ENCODE measurements at regions not wholly inside any gene's neighbourhood (a gene's known extent, or its start where the extent isn't known, plus 50 kb on each side); places are given as distances from the start of the nearest gene placed in this dataset.

GRCh38 chr14:104263675-104264358, 125.4 kb downstream of the KIF26A start:
- Histone ChIP-seq H3K27me3 (replicated peaks; ENCODE audit: insufficient read depth, low read depth, low read length, poor library complexity) (no peaks in the 10 kb centered on the region), H3K9me3 (ENCODE audit: low read depth, low read length, poor library complexity, severe bottlenecking) (no peaks in the 10 kb centered on the region), H3K4me1 (ENCODE audit: insufficient read depth, low read length, poor library complexity, severe bottlenecking) (no peaks in the 10 kb centered on the region), H3K4me3 (ENCODE audit: low read depth, low read length, poor library complexity, severe bottlenecking) (no peak overlapping the region), H3K27ac (ENCODE audit: low read depth, low read length, poor library complexity, severe bottlenecking) (no peak overlapping the region), H3K36me3 (ENCODE audit: insufficient read depth, low read length, poor library complexity, severe bottlenecking) (no peaks in the 10 kb centered on the region)
- CTCF ChIA-PET, result no interaction called here
- no peak for TF ChIP-seq EZH2 (IDR thresholded peaks at IDR 0.05; ENCODE audit: borderline replicate concordance, low read depth, low read length, poor library complexity, severe bottlenecking)
- no peak for TF ChIP-seq CTCF (conservative IDR thresholded peaks at IDR 0.05; ENCODE audit: low read depth, low read length)
- DNase-seq (ENCODE audit: low spot score), result no peak
- POLR2A ChIA-PET (ENCODE audit: low non-redundant PET), result no interaction called here
- intact Hi-C loops (cut with micrococcal nuclease; ENCODE audit: unreplicated experiment), result no loop called here
- no TSS peak for BruUV-seq (replicated peaks)

DNA sequence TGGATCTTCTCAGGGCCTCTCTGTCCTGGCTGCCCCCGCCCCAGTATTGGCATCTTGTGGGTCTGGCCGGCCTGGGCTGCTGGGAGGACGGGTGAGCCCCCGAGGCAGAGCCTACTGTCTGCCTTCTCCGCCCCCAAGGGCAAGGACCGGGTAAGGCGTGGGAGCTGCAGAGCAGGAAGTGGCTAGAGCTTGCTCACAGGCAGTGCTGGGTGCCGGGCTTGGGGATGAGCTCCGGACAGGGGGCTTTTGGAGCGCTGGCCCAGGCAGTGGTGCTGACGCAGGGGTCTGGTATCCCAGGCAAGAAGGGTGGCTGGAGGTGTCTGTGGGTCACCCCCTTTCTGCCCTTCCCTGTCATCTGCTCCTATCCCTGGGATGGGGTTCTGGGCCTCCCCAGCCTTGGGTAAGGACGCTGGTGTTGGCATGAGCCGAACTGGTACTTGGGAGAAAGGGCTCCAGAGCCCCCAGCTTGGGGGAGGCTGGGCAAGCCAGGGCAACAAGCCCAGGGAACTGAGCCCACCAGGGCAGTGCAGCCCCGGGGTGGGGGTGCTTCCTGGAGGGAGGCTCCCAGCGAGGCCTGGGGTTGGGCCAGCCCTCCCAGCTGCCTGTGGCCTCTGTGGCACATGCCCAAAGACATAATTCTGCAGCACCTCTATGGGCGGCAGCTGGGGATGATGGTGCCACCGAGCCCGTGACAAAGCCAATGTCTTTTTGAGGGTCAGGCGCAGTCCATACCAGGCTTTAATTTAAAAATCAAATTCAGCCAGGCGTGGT, 126.3 kb downstream of the KIF26A start:
- ChIA-PET POLR2A (ENCODE audit: low non-redundant PET) (no interaction called here), CTCF (no interaction called here)
- H3K4me1 ChIP-seq (ENCODE audit: insufficient read depth, low read length, poor library complexity, severe bottlenecking), result no peaks in the 10 kb centered on the region
- no peak overlapping the region for H3K4me3 ChIP-seq (ENCODE audit: low read depth, low read length, poor library complexity, severe bottlenecking)
- no peaks in the 10 kb centered on the region for H3K27me3 ChIP-seq (replicated peaks; ENCODE audit: insufficient read depth, low read depth, low read length, poor library complexity)
- TF ChIP-seq CTCF (conservative IDR thresholded peaks at IDR 0.05; ENCODE audit: low read depth, low read length) (no peak), EZH2 (IDR thresholded peaks at IDR 0.05; ENCODE audit: borderline replicate concordance, low read depth, low read length, poor library complexity, severe bottlenecking) (no peak)
- H3K9me3 ChIP-seq (ENCODE audit: low read depth, low read length, poor library complexity, severe bottlenecking), result no peaks in the 10 kb centered on the region
- H3K27ac ChIP-seq (ENCODE audit: low read depth, low read length, poor library complexity, severe bottlenecking), result no peak overlapping the region
- no TSS peak for BruUV-seq (replicated peaks)
- no peaks in the 10 kb centered on the region for H3K36me3 ChIP-seq (ENCODE audit: insufficient read depth, low read length, poor library complexity, severe bottlenecking)
- intact Hi-C loops (cut with micrococcal nuclease; ENCODE audit: unreplicated experiment), result no loop called here
- DNase-seq (ENCODE audit: low spot score), result no peak

DNA sequence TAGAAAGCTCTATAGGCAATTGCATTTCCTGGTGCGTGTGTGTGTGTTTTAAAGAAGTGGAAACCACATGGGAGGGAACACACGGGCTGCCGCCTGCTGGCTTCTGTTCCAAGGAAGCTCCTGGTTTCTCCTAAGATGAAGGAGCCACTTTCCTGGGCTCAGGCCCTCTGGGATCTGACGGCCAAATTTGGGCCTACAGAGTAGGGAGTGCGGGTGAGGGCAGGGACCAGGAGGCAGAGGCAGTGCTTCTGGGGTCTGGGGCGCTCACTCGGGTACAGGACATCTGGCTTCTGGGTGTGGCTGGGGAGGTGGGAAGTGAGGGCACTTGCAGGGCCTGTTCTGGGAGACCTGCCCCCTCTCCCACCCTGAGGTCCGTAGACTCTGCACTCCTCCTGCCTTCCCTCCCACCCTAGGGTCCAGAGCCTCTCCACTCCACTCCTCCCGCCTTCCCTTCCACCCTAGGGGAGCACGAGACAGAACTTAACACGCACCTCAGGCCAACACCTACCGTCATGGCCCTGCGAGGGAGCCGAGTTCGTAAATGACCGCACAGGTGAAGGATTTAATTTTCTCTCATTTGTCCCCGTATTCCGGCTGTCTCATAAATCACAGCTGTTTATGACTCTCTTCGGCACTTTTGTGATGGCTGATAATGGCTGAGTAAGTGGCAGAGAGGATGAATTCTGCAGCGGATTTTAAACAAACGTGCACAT, 127.7 kb downstream of the KIF26A start:
- Histone ChIP-seq H3K4me1 (ENCODE audit: insufficient read depth, low read length, poor library complexity, severe bottlenecking) (no peaks in the 10 kb centered on the region), H3K27ac (ENCODE audit: low read depth, low read length, poor library complexity, severe bottlenecking) (no peak overlapping the region), H3K27me3 (replicated peaks; ENCODE audit: insufficient read depth, low read depth, low read length, poor library complexity) (no peaks in the 10 kb centered on the region), H3K36me3 (ENCODE audit: insufficient read depth, low read length, poor library complexity, severe bottlenecking) (no peaks in the 10 kb centered on the region), H3K9me3 (ENCODE audit: low read depth, low read length, poor library complexity, severe bottlenecking) (no peaks in the 10 kb centered on the region), H3K4me3 (ENCODE audit: low read depth, low read length, poor library complexity, severe bottlenecking) (no peak overlapping the region)
- CTCF ChIA-PET, result no interaction called here
- intact Hi-C loops (cut with micrococcal nuclease; ENCODE audit: unreplicated experiment), result no loop called here
- no peak for DNase-seq (ENCODE audit: low spot score)
- TF ChIP-seq CTCF (conservative IDR thresholded peaks at IDR 0.05; ENCODE audit: low read depth, low read length) (no peak), EZH2 (IDR thresholded peaks at IDR 0.05; ENCODE audit: borderline replicate concordance, low read depth, low read length, poor library complexity, severe bottlenecking) (no peak)
- POLR2A ChIA-PET (ENCODE audit: low non-redundant PET), result no interaction called here
- BruUV-seq (replicated peaks), result no TSS peak
